ENCODE measurements at regions not wholly inside any gene's neighbourhood (a gene's known extent, or its start where the extent isn't known, plus 50 kb on each side); places are given as distances from the start of the nearest gene placed in this dataset.
A peak's percentile ranks its signal among the peaks of the same experiment; 100 is the strongest.

DNA sequence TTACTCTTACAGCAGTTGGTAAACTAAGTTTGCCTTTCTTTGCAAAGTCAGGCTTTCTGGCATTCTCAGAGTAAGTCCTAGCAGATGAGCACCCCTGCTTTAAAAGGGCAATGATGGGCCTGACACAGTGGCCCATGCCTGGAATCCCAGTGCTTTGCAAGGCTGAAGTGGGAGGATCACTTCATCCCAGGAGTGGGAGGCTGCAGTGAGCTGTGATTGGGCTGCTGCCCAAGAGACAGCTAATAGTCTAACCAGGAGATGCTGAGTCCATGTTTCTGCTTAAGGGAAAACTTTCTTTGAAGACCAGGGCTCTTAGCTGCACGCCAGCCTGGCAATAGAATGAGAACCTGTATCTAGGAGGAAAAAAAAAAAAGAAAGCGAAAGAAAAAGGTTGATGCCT, 100.2 kb upstream of the MPP7 start:
- no peak for DNase-seq (ENCODE audit: low spot score)
- Histone ChIP-seq H3K4me1 (peaks cover 20% of the 10 kb centered on the region), H2AFZ (replicated peaks) (peak overlapping the region; percentile 74), H3F3A (ENCODE audit: low read depth) (peaks cover 14% of the 10 kb centered on the region), H3K4me2 (peak overlapping the region; percentile 37), H3K9ac (no peak overlapping the region), H3K27me3 (no peaks in the 10 kb centered on the region), H3K4me3 (no peak overlapping the region), H3K79me2 (ENCODE audit: low read depth) (no peaks in the 10 kb centered on the region), H3K27ac (no peak overlapping the region), H3K9me3 (ENCODE audit: low read depth) (no peaks in the 10 kb centered on the region), H3K36me3 (no peaks in the 10 kb centered on the region), H4K20me1 (ENCODE audit: low read depth) (no peaks in the 10 kb centered on the region)
- H3K27me3 Mint-ChIP-seq (ENCODE audit: insufficient read depth, low read depth) = peaks cover 3% of the 10 kb centered on the region
- H3K9me3 Mint-ChIP-seq = no peaks in the 10 kb centered on the region
- H3K27ac Mint-ChIP-seq = no peak overlapping the region
- no peak overlapping the region for H3K4me3 Mint-ChIP-seq
- no peak for TF ChIP-seq EZH2phosphoT487 (IDR thresholded peaks at IDR 0.05)
- TF ChIP-seq EZH2 (IDR thresholded peaks at IDR 0.05) = no peak
- no peak for TF ChIP-seq CTCF (IDR thresholded peaks at IDR 0.05)
- H3K4me1 Mint-ChIP-seq = peaks cover 3% of the 10 kb centered on the region
- H3K36me3 Mint-ChIP-seq = no peaks in the 10 kb centered on the region

- Histone ChIP-seq H3K27ac (no peak overlapping the region), H3K27me3 (no peaks in the 10 kb centered on the region), H3K4me1 (peaks cover 5% of the 10 kb centered on the region), H3K9me3 (ENCODE audit: low read depth) (no peaks in the 10 kb centered on the region), H3K9ac (no peak overlapping the region), H3K36me3 (no peaks in the 10 kb centered on the region), H3K4me2 (no peak overlapping the region), H3K4me3 (no peak overlapping the region), H2AFZ (replicated peaks) (no peak overlapping the region), H4K20me1 (ENCODE audit: low read depth) (no peaks in the 10 kb centered on the region), H3K79me2 (ENCODE audit: low read depth) (no peaks in the 10 kb centered on the region), H3F3A (ENCODE audit: low read depth) (peaks cover 6% of the 10 kb centered on the region)
- DNase-seq (ENCODE audit: low spot score) = no peak
- Mint-ChIP-seq H3K36me3 (no peaks in the 10 kb centered on the region), H3K9me3 (peaks cover under 1% of the 10 kb centered on the region), H3K27me3 (ENCODE audit: insufficient read depth, low read depth) (peaks cover 2% of the 10 kb centered on the region), H3K27ac (no peak overlapping the region), H3K4me1 (no peaks in the 10 kb centered on the region), H3K4me3 (no peak overlapping the region)
- TF ChIP-seq EZH2 (IDR thresholded peaks at IDR 0.05) (no peak), EZH2phosphoT487 (IDR thresholded peaks at IDR 0.05) (no peak), CTCF (IDR thresholded peaks at IDR 0.05) (no peak)
These were observed 105.4 kb upstream of the MPP7 start for GRCh38 chr10:28408237-28408777.

- Histone ChIP-seq H3K9ac (no peak overlapping the region), H2AFZ (replicated peaks) (no peak overlapping the region), H3K27ac (no peak overlapping the region), H3K4me1 (no peaks in the 10 kb centered on the region), H3K36me3 (no peaks in the 10 kb centered on the region), H4K20me1 (ENCODE audit: low read depth) (no peaks in the 10 kb centered on the region), H3K27me3 (no peaks in the 10 kb centered on the region), H3K4me3 (no peak overlapping the region), H3F3A (ENCODE audit: low read depth) (no peaks in the 10 kb centered on the region), H3K9me3 (ENCODE audit: low read depth) (no peaks in the 10 kb centered on the region), H3K4me2 (no peak overlapping the region), H3K79me2 (ENCODE audit: low read depth) (no peaks in the 10 kb centered on the region)
- Mint-ChIP-seq H3K4me3 (no peak overlapping the region), H3K4me1 (no peaks in the 10 kb centered on the region), H3K9me3 (peaks cover 4% of the 10 kb centered on the region), H3K36me3 (no peaks in the 10 kb centered on the region), H3K27me3 (ENCODE audit: insufficient read depth, low read depth) (peaks cover 2% of the 10 kb centered on the region), H3K27ac (no peak overlapping the region)
- DNase-seq (ENCODE audit: low spot score) = no peak
- TF ChIP-seq CTCF (IDR thresholded peaks at IDR 0.05) (peak; percentile 40), EZH2 (IDR thresholded peaks at IDR 0.05) (no peak), EZH2phosphoT487 (IDR thresholded peaks at IDR 0.05) (no peak)
These were observed 107.7 kb upstream of the MPP7 start for GRCh38 chr10:28410420-28411135.

Measured in neural progenitor cell (in vitro differentiated cells).